Cerebellar cortex (tissue), 1 donor: ENCODE measurements at regions not wholly inside any gene's neighbourhood (a gene's known extent, or its start where the extent isn't known, plus 50 kb on each side); places are given as distances from the start of the nearest gene placed in this dataset.

Experiments used
- DNase-seq: peaks from one replicate; pipeline ENCODE4 v3.0.0-alpha.2; 2015; ENCODE audit warnings: low spot score

DNA sequence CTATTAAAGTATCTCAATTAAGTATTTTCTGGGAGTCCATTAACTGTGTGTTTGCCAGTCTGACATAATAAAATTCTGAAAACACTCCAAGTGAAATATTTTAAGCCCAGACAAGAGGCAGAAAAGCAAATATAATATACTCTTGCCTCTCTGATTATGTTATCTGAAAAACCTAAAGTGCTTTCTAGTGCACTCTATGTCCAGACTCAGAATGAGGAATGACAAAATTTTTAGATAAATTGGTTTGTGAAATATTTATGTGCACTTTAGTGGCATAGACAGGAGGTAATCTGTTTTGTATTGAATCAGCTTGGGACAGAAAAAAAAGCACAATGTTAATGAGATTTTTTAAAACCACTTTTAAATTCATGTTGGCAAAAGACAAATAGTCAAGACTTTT lies 508.2 kb upstream of the SUCLG2 start:
- DNase-seq, result no peak

DNA sequence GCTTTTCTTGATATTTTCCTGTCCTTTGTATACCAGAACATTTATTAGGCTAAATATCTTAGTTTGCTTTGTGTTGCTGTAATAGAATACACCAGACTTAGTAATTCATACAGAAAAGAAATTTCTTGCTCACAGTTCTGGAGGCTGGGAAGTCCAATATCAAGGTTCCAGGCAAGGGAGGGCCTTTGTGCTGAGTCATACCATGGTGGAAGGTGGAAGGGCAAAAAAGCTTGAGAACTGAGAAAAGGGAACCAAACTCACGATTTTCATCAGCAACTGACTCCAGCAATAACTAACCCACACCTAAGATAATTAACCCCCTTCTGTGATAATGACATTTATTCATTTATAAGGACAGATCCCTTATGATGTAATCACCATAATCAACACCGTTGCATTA lies 496.9 kb upstream of the SUCLG2 start:
- DNase-seq, result no peak

DNA sequence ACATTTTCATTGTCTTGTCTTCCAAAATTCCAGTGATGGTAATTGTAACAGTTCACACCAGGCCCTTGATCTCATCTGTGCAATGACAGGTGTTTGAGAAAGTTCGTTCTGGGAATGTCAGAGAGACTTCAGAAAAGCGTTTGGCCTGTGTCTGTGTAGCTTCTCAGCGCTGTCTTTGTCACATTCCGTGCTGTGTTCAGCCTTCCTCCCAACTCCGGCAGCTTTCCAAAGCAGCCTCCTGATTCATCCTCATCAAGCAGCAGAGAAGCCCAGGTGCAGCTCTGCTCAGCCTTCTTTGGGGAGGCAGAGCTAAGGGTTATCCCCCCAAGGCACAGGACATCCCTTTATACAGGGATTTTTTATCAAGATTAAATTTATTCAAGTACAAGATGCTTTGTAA lies 494.0 kb upstream of the SUCLG2 start:
- DNase-seq, result no peak

- no peak for DNase-seq
These were observed 488.0 kb upstream of the SUCLG2 start for GRCh38 chr3:68142441-68142840.

- no peak for DNase-seq
These were observed 485.5 kb upstream of the SUCLG2 start for GRCh38 chr3:68139897-68140296.

DNA sequence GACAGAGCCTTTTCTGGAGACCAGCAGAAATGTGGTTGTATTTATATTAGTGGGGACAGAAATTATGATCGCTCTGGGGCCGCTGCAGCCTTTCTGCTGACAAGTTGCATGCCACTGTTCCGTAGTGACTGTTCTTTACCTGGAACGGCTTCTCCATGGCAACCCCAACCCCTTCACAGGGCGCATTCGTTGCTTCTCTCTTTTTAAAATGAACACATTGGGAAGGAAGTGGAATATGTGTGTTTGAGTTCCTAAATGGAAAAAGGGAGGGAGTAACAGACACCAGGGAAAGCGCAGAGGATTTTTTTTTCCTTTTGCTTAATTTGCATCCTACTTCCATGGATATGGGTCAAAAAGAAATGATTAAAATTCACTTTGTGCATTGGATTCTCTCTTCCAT lies 482.0 kb upstream of the SUCLG2 start:
- DNase-seq, result no peak

DNA sequence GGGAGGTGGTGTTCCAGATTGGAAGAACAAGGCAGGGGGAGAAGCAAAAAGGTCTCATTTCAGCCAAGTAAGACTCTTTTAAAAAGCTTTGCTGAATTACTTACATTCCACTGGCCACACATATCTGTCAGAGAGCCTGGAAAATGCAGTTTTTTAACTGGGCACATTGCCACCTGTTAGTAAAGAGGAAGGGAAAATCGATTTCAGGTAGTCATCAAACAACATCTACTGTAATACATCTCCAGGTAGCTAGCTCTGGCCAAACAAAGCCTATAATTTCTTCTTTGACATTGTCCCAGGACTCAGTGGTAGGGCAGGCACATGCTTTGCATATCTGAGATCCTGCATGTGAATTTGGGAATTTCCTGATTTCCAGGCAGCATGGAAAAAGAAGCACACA lies 480.7 kb upstream of the SUCLG2 start:
- no peak for DNase-seq

DNA sequence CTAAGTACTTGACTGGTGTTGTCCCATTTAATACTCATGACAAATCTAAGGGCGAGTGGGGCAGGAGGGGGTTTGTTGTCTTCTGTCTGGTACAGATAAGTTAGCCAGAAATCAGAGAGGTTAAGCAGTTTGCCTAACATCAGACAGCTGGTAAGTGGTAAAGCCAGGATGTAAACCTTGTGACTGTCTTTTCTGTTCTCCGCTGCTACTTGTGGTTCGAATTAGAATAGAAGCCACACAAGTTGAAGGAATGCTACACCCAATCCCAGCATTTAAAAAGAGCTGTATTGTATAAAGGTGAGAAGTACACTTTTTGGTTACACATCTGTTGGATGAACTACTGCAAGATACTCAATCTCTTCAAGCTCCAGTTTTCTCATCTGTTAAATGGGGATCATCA lies 474.7 kb upstream of the SUCLG2 start:
- no peak for DNase-seq

GRCh38 chr3:68123231-68123630 lies 468.8 kb upstream of the SUCLG2 start:
- no peak for DNase-seq

- no peak for DNase-seq
These were observed 466.9 kb upstream of the SUCLG2 start for GRCh38 chr3:68121287-68121686.

DNA sequence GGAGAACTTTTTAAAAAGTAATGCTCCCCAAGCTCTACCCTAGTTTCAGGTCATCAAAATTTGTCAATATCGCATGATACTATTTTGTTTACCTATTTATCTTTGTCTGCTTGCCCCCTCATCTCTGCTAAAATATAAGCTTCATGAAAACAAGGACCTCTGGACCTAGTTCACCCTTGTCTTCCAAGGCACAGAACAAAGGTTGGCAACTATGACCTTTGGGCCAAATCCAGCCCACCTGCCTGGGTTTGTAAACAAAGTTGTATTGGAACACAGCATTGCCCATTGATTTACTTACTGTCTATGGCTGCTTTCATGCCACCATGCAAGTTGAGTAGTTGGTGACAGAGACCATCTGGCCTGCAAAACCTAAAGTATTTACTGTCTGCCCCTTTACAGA lies 462.2 kb upstream of the SUCLG2 start:
- no peak for DNase-seq

GRCh38 chr3:68103811-68104210 lies 449.4 kb upstream of the SUCLG2 start:
- no peak for DNase-seq

GRCh38 chr3:68090571-68090970 lies 436.2 kb upstream of the SUCLG2 start:
- no peak for DNase-seq

DNA sequence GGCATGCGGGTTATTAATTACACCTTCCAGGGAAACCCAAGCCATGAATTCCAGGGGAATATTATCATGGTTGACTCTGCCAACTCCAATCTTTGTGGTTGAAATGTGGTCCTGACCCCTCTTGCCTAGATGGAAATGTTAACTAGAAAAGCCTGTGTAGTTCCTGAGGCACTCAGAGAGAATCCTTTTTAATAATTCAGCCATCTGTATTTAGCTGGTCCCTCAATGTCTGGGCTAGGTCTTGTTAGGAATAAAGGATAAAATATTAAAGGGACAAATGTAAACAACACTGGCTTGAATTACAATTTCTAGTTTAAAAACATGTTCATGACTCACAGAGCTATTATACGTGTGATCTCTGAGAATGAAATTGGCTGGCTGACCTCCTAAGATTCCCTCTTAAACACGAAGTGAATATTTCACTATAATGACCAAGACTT lies 435.2 kb upstream of the SUCLG2 start:
- DNase-seq, result no peak

DNA sequence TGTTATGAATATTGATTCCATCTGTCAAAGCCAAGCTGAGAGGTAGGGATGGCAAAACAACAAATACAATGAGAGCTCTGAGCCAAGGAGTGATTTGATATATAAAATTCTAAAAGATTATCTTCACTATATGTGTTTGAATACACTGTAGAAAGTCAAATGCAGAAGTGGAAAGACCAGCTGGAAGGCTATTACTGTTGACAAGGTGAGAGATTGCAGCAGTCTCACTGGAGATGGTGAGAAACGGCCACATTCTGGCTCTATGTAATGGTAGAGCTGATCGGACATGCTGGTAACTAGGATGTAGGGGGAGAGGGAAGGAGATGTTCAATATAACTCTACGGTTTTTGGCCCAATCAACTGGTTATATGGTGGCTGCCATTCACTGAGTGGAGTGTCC lies 434.2 kb upstream of the SUCLG2 start:
- DNase-seq, result no peak

GRCh38 chr3:68088216-68088615 lies 433.8 kb upstream of the SUCLG2 start:
- no peak for DNase-seq

GRCh38 chr3:68072062-68072461 lies 417.6 kb upstream of the SUCLG2 start:
- DNase-seq, result no peak

DNA sequence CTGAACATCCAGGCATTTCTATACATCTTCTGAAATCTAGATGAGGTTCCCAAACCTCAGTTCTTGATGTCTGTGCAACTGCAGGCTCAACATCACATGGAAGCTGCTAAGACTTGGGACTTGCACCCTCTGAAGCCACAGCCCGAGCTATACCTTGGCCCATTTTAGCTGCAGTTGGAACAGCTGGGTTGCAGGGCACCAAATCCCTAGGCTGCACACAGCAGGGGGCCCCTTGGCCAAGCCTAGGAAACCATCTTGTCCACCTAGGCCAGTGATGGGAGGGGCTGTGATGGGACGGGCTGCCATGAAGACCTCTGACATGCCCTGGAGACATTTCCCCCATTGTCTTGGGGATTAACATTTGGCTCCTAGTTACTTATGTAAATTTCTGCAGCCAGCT lies 415.8 kb upstream of the SUCLG2 start:
- no peak for DNase-seq

- DNase-seq, result no peak
These were observed 412.9 kb upstream of the SUCLG2 start for GRCh38 chr3:68067314-68067713.

DNA sequence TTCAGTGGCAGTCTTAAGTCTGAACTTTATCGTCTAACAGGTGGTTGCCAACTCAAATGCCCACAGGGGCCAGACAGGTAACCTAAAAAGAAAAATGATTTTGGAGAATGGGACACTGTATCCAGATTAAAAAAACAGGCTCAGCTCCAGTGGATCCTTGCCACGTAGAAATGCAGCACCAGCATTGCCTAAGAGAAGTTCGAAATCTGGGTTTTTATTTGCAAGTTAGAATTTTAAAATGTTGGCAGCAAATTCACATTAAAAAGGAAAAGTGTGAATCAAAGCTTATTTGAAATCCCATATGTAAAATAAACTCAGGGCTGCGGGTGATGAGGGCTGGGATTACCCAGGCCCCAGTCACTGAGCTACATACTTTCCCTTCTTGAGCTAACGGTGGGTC lies 408.5 kb upstream of the SUCLG2 start:
- DNase-seq, result no peak

DNA sequence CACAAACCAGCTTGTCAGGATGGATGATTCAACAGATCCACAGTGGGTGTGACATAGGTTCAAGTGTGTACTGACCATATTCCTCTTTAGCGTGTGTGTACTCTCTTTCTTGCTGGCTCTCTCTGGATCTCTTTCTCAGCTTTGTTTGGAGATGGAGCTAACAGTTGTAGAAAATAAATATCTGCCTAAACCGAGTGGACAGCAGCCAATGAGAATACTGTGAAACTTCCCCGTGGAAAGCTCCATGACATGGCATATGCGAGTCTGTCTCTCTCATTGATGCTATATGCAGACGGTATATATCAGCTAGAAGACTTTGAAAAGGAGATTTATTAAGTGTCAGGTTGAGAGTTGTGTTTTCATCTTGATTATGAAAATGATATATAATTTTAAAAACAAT lies 406.5 kb upstream of the SUCLG2 start:
- DNase-seq, result no peak

GRCh38 chr3:68060191-68060590 lies 405.8 kb upstream of the SUCLG2 start:
- no peak for DNase-seq

DNA sequence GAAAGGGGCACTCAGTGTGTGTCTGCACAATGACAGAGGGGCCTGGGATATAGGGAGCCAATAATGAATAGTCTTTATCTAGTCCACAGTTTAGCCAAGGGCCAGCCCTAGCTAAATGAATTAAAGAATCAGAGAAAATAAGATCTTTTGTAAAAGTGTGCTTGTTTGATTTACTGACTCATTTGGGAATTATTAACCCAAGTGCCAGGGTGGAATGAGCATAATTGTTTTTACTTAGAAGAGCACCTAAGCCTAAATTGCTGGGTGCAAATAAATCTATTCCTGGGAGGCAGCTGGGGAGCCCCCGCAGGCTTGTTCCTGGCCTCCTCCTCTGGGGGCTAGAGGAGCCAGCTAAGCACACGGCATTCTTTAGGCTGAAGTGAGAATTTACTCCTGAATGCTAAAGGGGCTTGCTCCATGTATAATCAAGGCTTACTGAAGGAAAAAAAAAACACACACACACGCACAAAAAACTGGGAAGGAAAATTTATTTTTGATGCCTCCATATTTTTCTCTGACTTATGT lies 405.3 kb upstream of the SUCLG2 start:
- no peak for DNase-seq

- DNase-seq, result no peak
These were observed 403.4 kb upstream of the SUCLG2 start for GRCh38 chr3:68057637-68058320.
